Fibroblast of peridontal ligament (primary cell): ENCODE measurements at regions not wholly inside any gene's neighbourhood (a gene's known extent, or its start where the extent isn't known, plus 50 kb on each side); places are given as distances from the start of the nearest gene placed in this dataset.

ENCODE experiments used
- DNase-seq: peaks from one replicate; pipeline ENCODE4 v3.0.0-alpha.2; 2010; ENCODE audit errors: extremely low read depth

DNA sequence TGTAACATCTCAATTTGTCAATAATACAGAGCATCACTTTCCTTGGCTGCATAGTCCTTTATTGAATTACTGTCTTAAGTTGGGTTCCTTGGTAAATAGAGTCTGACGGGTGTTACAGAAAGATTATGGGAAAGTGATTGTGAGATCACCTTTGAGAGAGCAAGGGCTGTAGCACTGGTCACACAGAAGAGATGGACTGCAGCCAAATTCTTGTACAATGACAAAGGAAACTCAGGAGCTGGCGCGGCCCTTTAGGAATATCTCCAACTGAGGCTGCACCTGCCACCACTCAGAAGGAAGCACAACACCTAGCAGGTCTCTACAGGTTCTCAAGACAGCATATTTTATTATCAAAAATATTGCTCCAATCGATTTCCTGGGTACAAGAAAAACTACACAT, 350.0 kb upstream of the ISL1 start:
- DNase-seq = no peak

DNA sequence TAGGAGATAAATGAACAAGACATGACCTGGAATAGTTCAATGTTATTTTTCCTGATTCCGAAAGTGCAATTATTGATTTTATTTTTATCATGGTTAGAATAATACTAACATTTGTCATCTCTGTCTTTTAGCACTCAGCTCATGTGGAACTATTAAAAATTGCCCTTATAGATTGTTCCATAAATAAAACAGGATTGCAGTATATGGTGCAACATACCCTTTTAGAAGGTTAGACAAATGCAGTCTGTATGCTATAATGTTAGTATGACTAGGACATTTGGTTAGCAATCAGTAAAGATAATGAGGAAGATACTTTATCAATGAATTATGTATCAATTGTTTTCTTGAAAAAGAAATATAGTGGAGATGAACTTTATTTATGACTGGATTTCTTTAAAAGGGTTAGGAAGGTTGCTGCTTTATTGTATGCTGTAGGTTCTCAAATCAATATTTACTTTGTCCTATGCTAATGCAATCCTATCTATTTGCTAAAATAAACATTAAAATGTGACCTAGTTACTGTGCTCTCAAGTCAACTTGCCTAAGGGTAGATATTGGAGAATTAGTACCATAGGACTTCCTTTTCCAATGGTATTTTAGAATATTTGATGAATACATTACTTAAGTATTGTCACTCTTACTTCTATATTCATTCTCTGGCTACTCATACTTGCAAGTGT, 348.9 kb upstream of the ISL1 start:
- no peak for DNase-seq

- DNase-seq = no peak
These were observed 343.6 kb upstream of the ISL1 start for GRCh38 chr5:51039424-51040329.

- DNase-seq = no peak
These were observed 339.5 kb upstream of the ISL1 start for GRCh38 chr5:51043745-51044144.

DNA sequence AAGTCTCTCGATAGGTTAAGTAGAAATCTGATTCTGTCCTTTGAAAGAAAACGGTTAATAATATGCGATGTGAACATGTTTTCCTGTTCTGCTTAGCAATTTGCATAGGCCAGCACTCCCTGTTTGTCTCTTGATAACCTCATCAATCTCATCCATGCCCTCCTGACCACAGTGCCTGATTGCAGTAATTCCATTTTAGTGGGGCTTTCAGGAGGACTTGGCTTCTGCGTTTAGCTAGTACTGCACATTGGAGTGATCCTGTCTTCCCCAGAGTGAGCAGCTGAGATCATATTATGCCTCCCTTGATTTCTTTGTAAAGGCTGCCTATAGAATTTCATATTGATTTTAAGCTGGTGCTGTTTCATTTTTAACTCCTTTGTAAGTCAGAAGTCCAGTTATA, 335.9 kb upstream of the ISL1 start:
- no peak for DNase-seq

DNA sequence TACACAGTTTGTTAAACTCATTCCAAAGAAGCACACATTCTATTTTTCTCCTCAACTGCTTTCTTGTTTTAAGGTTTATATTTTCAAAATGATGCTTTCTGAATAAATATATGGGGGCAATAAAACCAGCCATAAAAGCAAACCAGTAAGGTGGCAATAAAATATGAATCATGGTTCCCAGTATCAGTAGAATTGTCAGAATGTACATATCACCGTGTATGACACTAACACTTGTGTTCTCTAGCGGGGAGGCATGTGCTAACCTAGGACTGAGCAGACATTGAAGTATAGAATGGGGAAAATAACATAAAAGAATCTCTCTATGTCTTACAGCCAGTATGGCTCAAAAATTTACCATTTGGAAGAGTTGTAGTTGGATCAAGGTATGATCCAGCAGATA, 329.9 kb upstream of the ISL1 start:
- no peak for DNase-seq

DNA sequence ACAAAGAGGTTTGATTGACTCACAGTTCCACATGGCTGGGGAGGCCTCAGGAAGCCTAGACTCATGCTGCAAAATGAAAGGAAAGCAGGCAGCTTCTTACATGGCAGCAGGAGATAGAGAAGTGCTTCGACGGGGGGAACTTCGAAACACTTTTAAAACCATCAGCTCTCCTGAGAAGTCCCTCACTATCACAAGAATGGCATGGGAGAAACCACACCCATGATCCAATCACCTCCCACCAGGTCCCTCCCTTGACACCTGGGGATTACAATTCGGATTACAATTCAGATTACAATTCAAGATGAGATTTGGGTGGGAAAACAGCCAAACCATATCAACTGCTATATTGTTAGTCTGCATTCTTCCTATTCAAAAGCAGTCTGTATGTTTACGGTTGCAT, 322.3 kb upstream of the ISL1 start:
- no peak for DNase-seq

DNA sequence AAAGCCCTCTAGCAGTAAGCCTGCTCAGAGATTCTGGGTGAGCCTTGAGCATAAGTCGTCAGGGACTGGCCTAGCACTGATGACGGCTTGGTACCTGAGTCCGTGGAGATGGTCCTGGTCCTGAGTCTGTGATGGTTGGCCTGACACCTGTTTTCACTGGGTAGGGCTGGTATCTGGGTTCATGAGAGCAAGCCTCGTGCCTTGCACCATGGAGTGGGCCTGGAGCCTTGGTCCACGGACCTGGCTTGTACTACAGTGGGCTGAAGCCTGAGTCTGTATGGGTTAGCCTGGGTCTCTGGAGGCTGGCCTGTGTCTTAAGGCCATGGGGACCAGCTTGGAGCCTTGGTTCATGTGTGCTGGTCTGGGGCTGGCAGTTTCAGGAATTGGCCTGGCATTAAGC, 310.3 kb upstream of the ISL1 start:
- no peak for DNase-seq

DNA sequence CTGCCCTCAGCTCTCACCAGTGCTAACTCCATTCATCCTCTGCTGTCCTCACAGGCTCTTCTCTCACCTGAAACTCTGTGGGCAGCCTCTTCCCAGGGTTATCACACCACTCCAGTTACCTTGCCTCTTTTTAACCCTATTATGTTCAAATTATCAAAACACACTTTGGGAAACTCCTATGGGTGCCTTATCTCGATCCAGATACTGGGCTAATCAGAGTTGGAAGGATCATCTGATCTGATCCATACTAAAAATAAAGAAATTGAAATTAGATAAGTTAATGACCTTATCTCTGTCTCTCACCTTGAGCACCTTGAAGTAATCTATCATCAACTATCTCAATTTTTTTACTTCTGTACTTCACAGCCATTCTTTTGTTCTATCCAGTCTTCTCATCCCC, 300.5 kb upstream of the ISL1 start:
- no peak for DNase-seq

DNA sequence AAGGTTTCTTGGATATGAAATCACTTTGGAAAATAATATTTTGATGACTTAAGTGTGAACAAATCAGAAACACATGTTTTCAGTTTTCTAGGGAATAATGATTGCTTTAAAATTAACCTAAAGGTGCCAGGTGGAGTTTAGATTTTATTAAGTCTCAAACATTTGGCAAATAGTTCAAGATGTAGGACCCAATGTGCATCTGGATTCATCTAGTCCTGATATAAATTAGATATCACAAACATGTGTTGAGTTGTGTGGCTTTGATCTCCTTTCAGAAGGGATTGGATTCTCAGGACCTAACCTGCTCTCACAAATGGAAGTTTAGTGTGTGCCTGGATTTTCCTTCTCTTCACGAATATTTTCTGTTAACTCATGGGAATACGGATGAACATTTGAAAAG, 291.4 kb upstream of the ISL1 start:
- DNase-seq = no peak

DNA sequence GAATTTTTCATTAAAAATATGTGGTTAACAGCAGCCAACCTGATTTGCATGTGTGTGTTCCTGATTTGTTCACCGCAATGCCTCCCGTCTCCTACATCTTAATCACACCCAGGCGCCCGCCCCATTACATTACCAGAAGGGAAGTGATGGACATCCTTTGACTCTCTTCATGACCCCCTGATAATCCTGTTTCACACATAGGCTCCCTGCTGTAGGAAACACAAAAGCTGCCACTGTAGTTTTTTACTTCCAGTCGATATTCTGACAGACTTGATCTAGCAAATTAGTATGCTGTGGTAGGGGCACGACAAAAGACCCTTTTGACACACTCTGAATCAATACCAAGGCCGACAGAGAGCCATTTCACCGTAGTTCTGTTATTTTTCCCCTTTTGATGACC, 287.8 kb upstream of the ISL1 start:
- DNase-seq = no peak

GRCh38 chr5:51096859-51097258, 286.4 kb upstream of the ISL1 start:
- no peak for DNase-seq

DNA sequence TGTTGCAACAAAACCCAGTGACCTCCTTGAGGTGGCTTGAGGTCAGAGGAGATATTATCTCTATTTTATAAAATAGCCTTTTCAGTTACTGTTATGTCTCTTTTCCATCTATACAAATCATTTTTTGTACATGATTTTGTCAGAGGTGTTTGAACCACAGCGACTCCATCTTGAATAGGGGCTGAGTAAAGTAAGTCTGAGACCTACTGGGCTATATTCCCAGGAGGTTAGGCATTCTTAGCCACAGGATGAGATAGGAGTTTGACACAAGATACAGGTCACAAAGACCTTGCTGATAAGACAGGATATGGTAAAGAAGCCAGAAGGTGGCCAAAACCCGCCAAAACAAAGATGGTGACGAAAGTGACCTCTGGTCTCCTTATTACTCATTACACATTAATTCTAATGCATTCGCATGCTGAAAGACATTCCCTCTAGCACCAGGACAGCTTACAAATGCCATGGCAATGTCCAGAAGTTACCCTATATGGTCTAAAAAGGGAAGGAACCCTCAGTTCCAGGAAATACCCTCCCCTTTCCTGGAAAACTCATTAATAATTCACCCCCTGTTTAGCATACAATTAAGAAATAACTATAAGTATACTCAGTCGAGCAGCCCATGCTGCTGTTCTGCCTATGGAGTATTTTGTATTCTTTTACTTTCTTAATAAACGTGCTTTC, 283.9 kb upstream of the ISL1 start:
- DNase-seq = no peak

DNA sequence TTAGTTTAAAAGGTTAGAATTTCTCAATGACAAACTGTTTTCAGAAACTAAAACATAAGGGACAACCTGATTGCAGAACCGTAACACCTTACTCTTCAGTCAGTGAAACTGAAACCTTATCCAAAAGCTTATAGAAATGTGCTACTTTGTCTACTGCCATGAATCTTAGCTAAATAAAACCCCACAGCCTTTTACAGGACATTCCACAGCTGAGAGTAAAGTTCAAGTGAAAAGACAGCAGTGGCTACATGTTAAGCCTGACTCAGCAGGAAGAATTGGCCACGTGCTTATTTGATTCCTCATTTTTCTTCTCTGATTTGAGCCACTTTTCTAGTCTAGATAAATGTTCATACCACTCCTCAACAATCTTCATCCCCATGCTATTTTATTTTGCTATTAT, 278.7 kb upstream of the ISL1 start:
- DNase-seq = no peak

DNA sequence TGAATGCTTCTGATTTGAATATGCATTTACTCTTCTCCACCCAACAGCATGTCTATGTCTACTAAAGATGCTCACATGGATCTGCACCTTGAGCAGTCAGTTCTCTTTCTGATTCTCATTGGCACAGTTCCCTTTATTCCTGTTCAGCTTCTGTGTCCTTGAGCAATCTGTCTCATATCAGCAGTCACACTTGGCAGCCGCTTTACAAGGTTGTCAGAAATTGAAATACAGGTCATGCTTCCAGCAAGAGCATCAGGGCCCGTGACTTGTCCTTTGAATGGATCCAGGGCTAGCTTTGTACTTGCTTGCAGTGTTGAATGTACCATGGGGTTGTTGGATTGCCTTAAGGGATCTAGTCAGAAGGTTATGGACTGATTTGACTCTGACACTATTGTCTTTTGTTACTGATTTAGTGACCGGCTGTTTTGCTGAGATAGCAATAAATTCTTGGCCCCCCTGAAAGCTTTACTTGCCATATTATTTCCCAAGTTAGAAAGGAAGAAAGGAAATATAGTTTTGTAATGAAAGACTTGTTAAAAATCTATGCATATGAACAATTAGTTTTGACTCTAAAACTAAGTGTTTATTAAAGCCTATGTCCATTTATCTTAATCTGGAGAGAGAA, 273.4 kb upstream of the ISL1 start:
- DNase-seq = no peak

DNA sequence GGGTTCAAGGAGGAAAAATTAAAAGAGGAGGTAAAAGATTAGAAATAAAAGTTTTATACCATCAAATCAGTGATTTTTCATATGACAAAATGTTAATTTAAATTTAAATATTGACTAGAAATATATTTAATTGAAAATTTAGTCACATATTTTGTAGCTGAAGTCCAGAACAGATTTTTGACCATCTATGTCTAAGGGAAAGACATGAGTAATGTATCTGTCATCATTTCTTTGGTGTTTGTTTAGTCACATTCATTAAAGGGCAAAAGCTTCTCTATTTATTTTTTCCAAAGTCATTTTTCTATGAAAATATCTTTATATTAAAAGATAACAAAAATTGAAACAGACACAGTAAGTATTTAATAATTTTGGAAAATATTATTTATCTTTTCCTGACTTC, 252.0 kb upstream of the ISL1 start:
- DNase-seq = no peak

DNA sequence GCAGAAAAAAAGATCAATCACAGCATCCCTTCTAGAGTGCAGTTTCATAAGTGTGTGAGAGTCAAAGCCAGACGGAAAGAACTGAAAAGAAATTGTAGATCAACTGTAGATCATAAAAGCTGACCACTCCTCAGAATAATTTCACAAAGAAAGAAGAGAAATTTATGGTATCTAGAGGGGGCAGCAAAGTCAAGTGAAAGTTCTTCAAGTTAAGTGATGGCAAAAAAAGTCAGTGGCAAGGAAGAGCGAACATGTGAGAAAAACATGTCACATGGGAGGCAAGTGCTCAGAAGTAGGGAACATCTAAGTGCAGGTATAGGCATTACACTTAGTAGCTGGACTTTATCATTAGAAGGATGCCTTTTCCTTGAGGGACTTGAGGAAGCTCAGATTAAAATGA, 245.1 kb upstream of the ISL1 start:
- DNase-seq = no peak

- DNase-seq = no peak
These were observed 234.8 kb upstream of the ISL1 start for GRCh38 chr5:51148437-51148836.

DNA sequence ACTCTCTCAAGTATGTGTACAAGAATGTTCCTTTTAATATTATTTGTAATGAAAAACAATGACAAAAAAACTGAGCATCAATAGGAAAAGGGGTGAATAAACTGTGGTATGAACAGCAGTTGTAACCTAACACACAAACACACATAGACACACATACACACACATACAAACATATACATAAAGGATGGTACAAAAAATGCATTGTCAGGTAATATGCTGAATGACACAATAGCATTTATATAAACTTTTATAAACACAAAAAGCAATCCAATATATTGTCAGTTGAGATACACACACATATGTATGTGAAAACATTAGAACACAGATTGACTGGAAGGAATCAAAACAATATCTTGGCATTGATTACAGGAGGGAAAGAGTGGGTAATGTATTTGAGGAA, 227.0 kb upstream of the ISL1 start:
- DNase-seq = no peak

DNA sequence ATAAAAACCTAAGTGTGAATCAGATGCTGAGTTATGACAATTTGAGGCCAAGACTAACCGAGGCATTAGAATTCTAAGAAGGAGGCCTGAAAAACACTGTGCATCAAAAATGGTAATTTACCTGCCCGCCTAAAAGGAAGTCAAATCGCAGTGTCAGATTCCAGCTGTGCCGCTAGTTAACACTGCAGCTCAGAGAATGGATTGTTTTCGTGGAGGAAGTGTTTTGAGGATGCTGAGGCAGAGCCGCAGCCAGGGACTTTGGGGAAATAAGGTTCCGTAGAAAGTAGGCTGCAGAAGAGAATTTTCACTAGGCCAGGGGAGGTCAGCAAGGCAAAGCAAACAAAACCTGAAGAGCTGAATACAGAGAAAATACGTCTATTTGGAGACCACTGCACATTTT, 226.4 kb upstream of the ISL1 start:
- DNase-seq = no peak

DNA sequence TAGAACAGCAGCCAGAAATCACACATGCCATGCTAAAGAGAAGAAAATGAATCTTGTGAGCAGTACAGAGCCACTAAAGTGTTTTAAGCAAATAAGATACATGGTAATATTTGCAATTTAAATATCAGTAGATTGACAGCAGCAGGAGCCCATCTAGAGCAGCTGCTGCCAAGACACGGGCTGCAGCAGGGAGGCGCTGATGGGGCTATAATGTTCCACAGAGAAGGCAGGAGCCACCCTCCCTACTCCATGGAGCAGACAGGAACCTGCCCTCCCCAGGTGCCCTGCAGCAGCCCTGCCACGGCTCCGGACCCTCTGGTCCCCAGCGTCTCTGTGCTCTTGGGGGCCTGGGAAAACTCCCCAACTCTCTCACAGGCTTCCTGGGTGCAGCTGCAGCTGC, 224.1 kb upstream of the ISL1 start:
- no peak for DNase-seq

DNA sequence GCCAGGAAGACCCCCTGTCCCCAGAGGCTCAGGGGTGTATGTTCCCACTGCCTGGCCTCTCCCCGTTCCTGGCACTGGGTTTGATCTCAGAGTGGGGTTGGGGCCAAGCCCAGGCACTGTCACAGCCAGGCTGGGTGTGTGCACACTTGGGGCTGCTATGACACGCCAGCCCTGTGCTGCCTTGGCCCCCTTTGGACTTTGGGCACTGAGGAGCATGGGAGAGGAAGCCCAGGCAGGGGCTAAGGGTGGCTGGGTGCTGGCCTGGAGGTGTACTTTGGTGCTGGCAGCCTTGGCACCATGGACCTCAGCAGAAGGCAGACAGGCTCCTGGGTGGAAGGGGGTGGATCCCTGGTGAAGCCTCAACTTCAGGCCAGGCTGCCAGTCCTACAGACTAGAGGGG, 223.6 kb upstream of the ISL1 start:
- DNase-seq = no peak
